HG03064 (cell line): ENCODE measurements at regions not wholly inside any gene's neighbourhood (a gene's known extent, or its start where the extent isn't known, plus 50 kb on each side); places are given as distances from the start of the nearest gene placed in this dataset.
"Not testable (repeated sequence)": the region's sequence is repeated elsewhere in the genome, so short reads cannot be mapped to it uniquely, and the experiment has no call there.

ENCODE experiments used
- ATAC-seq: cut with Tn5 transposase; IDR thresholded peaks from one replicate; pipeline ENCODE4 v1.9.1; 2021; ENCODE audit warnings: low read depth; ENCODE audit not compliant: unreplicated experiment

DNA sequence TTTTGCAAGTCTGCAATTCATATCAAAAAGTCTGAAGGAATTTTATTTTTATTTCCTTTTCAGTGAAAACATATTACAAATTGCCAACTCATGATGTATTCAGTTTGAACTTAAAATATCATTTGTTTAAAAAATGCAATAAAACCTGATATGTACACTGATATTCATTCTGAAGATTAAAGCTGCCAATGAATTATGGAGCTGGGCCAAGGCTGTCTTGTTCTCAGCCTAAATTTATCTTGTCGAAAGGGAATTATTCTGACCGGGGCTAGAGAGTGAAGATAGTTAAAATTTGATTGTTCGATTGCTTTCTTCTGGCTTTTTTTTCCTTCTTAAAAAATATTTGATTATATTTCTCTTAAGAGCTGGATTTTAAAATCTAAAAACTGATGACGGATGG is 54.0 kb upstream of the RBFOX1 start:
- ATAC-seq = no peak

DNA sequence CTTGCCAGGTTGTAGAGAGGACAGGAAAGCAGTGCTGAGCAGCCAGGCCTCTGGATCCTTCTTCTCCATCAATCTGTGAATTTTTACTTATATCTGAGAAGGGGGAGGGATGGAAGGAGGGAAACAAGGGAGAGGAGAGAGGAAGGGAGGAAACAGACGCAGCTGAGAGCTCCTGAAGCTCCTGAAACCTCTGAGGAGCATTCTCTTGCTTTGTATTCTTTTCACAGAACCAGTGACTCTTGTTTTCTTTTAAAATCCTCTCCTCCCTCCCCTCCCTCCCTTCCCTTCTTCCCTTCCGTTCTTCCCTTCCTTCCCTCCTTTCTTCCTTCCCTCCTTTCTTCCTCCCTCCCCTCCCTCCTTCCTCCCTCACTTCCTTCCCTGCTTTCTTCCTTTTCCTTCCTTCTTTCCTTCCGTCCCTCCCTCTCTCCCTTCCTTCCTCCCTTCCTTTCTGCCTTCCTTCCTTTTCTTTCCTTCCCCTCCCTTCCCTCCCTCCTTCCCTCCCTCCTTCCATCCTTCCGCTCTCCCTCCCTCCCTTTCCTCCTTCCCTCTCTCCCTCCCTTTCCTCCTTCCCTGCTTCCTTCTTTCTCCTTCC is 60.0 kb upstream of the RBFOX1 start:
- no peak for ATAC-seq

DNA sequence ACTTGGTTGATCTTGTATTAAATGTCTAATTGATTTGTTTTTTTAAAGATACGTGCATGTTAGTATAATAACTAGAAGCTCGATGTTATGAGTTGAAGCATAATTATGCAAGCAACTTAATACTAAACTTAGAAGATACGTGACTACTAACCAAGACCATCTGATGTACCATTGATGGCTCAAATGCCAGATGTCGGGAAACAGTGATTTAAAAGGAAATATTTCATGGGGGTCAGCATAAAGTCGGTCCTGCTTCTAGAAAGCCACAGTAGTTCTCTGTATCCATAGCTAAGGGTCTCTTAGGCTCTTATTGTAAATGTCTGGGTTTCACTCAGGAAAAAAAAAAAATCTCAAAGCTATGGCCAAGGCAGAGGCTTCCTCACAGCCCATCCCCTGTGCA is 61.2 kb upstream of the RBFOX1 start:
- ATAC-seq = no peak

DNA sequence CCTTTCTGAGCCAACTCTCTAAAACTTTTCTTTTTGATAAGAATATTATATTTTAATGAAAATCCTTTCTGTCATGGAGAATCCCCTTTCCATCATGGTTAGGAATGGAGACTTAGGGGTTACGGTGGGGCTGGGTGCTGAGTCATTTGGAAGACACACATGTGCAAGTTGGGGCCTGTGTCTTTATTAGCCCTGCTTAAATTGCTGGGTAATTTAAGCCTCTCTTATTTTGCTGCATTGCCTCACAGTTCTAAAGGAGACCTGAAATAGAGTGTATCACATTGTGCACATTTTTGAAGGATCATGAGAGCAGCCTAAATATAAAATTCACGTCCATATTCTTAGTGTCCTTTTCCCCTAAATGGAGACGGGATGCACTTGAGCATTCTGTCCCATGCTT is 61.8 kb upstream of the RBFOX1 start:
- ATAC-seq = no peak

DNA sequence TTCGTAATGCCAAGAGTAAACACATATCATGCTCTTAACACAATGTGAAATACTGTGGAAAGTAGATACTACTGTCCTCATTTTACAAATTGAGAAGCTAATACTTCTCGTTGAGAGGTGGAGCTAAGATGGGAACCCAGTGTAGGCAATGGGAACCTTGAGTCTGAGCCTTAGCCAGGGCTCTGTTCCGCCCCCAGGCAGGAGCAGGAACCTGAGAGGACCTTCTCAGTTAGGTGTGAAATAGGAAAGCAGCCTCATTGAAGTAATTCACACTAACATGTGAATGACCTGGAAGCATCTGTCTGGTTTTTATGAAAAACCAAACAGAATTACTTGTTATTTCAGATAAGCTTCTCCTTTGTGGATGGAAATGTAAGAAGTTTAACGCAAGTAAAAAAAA is 62.6 kb upstream of the RBFOX1 start:
- ATAC-seq = no peak

DNA sequence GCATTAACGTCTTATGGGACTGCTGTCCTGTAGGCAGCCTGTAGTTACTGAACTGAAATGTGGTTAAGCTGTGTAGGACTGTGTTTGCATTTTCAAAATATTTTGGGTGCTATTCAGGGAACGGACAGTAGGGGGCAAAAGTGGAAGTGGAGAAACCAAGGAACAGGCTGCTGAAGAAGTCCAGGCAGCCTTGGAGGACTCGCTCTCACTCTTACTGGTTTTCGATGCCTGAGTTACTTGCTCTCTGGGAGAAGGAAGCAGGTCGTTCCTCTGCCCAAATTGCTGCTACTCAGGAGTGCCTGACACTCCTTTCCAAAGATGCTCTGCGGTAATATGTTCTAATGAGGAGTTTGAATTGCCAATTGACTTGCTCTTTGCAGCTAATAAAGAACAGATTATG is 64.5 kb upstream of the RBFOX1 start:
- no peak for ATAC-seq

DNA sequence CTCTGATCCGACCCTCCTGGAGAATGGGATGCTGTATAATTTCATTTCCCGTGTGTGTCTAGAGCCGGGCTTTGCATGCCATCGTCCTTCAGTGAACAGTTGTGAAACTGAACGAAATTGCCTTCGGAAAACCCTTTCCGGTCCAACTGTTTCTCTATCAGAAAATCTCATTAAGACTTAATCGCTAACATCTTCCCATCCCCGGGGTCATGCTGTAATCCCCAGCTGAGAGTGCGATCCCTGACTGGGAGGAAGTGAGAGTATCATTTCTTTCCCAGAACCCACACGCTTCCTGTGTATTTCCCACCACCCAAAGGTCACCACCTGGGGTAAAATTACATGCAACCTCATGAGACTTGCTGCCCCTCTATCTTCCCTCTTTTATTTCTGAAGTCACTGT is 75.6 kb upstream of the RBFOX1 start:
- no peak for ATAC-seq

DNA sequence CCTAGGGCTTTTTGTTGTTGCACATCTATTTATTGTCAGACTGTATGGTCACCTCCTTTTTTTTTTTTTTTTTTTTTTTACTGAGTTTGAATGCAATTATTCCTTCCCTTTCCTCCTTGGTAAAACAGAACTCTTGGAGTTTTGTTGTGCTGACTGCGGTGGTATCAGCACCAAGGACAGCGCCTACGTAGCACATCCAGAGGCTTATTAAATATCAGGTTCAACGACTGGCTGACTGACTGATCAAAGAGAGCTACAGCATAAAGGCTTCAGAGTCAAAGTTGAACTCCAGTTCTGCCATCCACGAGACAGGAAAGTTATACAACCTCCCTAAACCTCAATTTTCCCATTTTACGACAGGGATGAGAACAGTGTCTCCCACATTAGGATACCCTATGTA is 86.1 kb upstream of the RBFOX1 start:
- no peak for ATAC-seq

DNA sequence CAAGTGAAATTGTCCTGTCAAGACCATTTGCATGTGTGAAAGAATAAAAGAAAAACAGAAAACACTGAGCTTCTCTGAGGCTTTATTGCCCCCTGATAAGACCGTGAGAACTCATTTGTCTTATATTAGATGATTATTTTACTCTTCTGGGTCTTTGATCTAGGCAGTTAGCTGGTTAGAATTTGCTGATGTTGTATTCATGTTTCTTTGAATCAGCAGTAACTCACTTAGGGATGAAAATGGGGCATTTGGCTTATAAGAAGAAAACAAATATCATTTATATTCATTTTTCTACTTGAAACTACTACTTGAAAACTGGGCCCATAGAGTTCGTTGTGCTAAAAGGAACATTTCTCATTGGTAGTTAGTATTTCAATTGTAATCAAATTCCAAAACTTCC is 93.1 kb upstream of the RBFOX1 start:
- ATAC-seq = no peak

DNA sequence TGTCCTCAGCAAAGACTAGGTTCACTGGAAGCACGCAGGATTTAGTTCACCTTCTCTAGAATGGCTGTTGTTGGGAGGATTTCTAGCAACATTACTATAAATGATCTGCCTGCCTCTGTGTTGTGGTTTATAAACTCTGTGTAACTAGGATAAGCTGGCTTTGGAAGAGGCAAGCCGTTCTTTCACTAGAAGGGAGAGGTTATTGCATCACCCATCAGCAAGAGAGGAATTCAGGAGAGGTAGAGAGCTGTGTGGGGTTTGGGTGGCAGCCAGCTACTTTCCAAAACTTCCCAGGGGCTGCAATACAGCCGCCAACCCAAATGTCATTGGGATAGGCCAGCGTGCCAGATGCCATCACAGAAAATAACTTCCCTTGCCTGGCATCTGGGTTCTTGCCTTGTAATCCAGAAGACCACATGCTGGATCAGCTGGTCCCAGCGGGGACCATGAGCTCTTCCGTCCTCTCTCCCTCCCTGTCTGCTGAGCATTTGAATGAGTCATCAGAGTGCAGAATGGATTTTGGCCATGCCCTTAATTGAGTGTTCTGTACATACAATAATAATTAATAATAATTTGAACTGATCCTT is 95.7 kb upstream of the RBFOX1 start:
- ATAC-seq = no peak

DNA sequence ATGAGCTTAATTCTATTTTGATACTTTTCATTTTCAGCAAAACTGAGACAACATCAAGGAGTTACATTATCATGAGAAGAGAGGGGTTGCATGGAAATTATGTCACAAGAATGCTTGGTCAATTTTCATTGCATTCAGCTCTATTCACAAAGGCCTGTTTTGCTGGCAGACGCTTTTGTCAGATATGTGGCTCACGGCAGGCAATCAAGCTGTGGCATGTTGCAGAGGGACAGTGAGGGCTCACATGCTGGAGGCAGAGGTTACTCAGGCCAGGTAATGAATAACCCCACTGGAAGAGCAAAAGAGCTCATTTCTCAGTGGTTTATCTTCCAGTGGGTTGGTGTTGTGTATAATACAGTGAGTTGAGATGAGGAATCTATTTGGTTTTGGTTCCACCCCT is 98.7 kb upstream of the RBFOX1 start:
- no peak for ATAC-seq

DNA sequence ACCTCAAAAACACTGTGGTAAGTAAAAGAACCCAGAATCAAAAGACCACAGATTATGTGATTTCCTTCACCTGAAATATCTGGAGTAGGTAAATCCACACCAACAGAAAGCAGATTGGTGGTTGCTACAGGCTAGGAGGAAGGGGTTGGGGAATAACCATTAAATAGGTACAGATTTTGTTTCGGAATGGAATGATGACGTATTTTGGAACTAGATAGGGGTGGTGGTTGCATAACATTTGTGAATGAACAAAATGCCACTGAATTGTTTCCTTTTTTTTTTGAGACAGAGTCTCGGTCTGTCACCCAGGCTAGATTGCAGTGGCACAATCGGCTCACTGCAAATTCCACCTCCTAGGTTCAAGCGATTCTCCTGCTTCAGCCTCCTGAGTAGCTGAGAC is 100.9 kb upstream of the RBFOX1 start:
- ATAC-seq = no peak

DNA sequence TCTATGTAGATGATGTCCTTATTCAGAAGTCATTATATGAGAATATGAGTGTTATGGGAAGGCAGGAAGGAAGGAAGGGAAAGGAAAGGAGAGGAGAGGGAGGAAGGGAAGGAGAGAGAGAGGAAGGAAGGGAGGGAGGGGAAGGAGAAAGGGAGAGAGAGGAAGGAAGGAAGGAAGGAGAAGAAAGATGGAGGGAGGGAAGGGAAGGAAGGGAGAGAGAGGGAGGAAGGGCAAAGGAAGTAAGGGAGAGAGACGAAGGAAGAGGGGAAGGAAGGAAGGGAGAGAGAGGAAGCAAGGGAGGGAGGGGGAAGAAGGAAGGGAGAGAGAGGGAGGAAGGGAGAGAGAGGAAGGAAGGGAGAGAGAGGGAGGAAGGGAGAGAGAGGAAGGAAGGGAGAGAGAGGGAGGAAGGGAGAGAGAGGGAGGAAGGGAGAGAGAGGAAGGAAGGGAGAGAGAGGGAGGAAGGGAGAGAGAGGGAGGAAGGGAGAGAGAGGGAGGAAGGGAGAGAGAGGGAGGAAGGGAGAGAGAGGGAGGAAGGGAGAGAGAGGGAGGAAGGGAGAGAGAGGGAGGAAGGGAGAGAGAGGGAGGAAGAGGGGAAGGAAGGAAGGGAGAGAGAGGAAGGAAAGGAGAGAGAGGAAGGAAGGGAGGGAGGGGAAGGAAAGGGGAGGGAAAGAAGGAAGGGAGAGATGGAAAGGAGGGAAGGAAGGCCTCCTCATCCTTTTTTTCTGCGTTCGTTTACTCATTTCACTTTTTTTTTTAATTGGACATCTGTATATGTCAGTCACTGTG is 103.0 kb upstream of the RBFOX1 start:
- not testable (repeated sequence) for ATAC-seq

DNA sequence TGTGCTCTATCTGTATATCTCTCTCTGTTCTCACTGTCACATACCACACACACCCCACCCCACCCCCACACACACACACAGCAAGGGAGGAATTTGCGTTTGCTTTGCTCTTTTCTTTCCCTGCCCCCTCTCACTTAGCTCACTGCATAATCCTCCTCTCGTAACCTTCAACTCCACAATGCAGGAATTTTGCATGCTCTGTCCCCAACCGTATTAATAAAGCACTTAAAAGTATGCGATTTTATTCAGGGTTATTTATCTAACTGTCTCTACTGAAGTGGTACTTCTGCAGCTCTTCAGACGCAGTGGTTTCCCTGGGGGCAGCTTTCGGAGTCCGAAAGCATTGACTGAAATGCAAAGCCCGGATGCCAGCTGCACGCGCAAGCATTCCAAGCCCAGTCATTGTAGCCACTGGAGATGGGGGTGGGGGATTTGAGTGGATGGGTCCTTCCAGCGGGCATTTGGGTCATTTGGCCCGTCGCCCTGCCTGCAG is 105.4 kb upstream of the RBFOX1 start:
- no peak for ATAC-seq

DNA sequence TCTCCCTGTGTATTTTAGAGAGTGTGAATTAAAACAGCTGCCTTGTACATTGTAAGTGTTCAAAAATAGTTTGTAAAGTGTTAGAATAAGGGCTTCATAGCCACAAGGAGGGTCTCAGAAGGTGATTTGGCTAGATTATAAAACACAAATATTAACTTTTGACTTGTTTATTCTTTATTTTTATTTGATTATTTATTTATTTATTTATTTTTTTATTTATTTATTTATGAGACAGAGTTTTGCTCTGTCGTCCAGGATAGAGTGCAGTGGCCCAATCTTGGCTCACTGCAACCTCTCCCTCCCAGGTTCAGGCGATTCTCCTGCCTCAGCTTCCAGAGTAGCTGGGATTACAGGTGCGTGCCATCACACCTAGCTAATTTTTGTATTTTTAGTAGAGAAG is 111.5 kb upstream of the RBFOX1 start:
- ATAC-seq = no peak

DNA sequence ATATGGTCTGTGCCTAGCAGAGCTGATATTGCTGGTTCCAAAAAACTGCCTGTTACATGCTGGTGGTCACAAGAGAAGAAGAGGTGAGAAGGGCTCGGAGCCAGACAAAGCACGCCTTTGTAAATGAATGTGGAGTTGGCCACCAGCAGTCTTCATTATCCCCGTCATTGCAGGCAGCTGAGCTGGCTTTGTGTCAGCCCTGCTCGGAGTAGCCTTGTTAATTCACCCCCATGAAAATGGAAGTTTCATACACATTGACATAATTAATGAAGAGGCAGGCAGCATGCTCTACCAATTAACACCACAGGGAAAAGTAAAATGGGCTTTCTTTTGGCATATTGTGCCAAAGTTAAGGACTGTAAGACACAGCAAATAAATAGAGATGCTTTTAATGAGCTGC is 113.7 kb upstream of the RBFOX1 start:
- no peak for ATAC-seq

DNA sequence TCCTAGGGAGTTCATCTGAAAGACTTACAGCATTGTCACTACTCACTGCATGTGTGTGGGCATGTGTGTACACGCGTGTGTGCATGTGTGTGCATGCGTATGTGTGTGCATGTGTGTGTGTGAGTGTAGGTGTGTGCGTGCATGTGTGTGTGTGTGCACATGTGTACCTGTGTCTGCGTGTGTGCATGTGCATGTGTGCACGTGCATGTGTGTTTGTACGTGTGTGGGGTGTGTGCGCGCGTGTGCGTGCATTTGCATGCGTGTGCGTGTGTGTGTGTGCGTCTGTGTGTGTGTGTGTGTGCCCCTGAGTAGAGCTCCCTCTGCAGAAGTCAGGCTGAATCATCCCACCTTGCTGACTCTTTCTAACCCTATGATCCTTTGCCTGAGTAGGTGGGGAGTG is 114.8 kb upstream of the RBFOX1 start:
- no peak for ATAC-seq

DNA sequence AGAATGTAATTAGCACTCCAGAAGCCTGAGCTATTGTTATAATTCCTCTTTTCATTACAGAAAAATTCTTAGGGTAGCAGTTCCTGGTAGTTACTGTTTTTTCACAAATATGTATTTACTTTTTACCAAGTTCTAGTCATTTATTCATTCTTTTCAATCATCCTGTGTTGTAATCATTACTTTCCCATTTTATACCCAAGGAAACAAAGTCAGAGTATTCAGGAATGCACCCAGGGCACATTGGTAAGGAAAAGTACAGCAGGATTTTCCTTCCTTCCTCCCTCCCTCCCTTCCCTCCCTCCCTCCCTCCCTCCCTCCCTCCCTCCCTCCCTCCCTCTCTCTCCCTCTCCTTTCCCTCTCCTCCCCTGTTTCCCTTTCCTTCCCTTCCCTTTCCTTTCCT is 115.9 kb upstream of the RBFOX1 start:
- ATAC-seq = no peak

DNA sequence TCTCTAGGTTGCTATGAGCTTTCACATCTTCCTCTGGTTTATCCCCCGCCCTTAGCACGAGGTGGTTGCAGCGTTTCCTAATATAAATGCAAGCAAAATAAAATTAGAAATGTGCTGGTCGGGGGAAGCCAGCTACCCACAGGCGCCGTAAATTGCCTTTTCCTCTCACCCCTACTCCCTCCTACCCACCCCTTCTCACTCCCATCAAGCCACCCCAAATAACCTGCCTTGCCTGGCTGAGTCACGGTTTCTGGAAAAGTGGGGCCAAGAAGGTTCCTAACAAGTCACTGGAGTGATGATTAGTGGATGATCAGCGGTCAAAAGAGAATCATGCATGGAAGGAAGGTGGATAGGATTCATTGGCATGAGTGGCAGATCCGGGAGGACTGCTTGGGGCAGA is 120.9 kb upstream of the RBFOX1 start:
- ATAC-seq = no peak

DNA sequence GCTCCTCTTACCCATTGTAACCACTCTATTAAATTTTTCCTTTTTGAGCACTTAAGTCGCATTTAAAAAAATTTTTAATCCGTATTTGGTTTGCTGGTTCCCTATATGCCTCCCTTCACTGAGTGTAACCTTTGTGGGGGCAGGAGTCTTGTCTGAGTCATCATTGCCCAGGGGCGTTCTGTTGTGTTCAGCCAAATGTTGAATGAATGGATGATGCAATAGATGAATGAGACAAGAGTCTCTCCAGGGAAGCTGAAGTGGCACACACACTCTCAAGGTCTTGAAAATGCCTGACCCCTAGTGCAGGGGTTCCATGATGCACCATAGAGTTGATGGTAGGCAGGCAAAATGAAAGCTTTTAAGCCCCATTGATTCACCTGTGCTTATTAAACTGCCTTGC is 123.0 kb upstream of the RBFOX1 start:
- no peak for ATAC-seq

DNA sequence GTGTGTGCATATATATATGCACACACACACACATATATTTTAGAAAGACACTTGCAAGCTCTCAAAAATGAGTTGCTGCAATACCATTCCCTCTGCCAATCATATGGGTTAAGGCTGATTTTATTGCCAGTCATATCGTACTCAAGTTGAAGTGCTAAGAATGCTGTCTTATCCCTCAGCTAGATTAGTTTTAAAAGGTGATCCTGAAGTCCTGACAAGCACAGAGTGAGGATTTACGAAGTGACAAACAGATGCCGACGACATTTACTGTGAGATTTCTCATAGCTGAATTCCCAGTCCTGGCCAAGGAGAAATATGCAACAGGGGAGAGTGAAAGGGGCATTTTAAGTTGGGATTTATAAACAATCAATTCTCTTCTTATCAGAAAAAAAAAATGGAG is 126.2 kb upstream of the RBFOX1 start:
- no peak for ATAC-seq

DNA sequence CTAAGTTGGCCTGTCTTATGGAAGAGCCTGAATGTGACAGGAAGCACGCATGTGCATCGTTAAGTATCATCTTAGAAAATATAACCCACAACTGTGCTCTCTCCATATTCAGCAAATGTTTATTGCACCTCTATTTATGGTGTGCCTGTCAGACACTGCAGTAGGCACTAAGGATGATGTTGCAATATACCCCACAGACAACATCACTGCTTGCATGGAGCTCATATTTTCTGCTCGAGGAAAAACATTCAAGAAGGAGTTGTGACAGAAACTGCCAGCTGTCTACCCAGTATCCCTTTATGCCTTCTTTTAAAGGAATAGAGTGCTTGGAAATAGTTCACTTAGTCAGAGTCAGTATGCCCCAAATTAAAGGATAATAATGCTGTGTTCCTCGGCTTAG is 132.3 kb upstream of the RBFOX1 start:
- ATAC-seq = no peak
